ENCODE measurements at regions not wholly inside any gene's neighbourhood (a gene's known extent, or its start where the extent isn't known, plus 50 kb on each side); places are given as distances from the start of the nearest gene placed in this dataset.

DNA sequence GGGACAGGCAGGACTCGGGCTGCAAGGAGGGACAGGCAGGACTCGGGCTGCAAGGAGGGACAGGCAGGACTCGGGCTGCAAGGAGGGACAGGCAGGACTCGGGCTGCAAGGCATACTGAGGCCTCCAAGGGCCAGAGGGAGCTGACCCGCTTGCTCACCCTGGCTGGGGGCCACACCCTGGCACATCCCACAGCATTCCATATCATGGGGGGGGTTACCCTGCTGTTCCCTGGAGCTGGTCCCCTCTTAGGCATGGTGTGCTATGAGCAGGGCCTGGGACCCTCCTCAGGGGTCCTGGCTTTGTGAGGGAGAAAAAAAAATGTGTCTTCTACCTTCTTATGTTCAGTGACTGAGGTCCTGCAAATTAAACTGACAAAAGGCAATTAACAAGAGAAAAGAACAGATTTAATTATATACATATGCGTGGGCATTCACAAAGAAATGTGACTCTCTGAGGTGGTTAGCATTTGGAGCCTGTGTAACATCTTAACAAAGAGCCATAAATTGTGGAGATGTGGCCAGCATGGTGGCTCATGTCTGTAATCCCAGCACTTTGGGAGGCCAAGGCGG lies 97.6 kb upstream of the ALDH1A3 start:
- no peak overlapping the region for H3K4me3 ChIP-seq (ENCODE audit: low read length in 3 of 3)
- H3K27me3 ChIP-seq (ENCODE audit: control insufficient read depth in 3 of 3, insufficient read depth in 3 of 3, low read length in 3 of 3): peaks cover 0 to 10% (median 0%) of the 10 kb centered on the region in 3 donors
- H3K4me1 ChIP-seq (ENCODE audit: control insufficient read depth in 3 of 3, insufficient read depth in 3 of 3, low read length in 3 of 3): no peaks in the 10 kb centered on the region
- no peak overlapping the region for H3K9ac ChIP-seq (ENCODE audit: low read depth in 1 of 3, low read length in 3 of 3)
- H3K27ac ChIP-seq (ENCODE audit: low read depth, low read length): no peak overlapping the region
- H3K9me3 ChIP-seq (ENCODE audit: control insufficient read depth in 3 of 3, low read length in 3 of 3): no peaks in the 10 kb centered on the region
- no peaks in the 10 kb centered on the region for H3K36me3 ChIP-seq (ENCODE audit: control insufficient read depth in 3 of 3, insufficient read depth in 3 of 3, low read length in 3 of 3)

DNA sequence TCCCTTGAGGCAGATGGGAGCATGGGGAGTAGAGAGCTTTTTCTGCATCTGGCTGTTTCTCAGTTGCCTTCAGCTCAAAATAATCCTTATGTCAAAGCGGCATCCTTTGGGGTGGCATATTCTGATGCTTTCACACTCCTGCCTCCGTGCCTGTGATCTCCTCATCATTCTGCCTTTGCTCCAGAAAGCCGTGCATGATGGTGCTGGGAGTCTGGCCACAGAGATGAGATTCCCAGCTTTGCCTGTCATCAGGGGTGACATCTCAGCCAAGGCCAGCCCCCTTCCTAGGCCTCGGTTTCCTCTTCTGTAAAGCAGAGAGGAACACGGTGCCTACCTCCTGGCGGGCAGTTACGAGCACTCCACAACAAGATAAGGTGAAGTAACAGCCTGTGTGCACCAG lies 96.3 kb upstream of the ALDH1A3 start:
- Histone ChIP-seq H3K9me3 (ENCODE audit: control insufficient read depth in 3 of 3, low read length in 3 of 3) (no peaks in the 10 kb centered on the region), H3K4me1 (ENCODE audit: control insufficient read depth in 3 of 3, insufficient read depth in 3 of 3, low read length in 3 of 3) (no peaks in the 10 kb centered on the region), H3K27ac (ENCODE audit: low read depth, low read length) (no peak overlapping the region), H3K4me3 (ENCODE audit: low read length in 3 of 3) (no peak overlapping the region), H3K27me3 (ENCODE audit: control insufficient read depth in 3 of 3, insufficient read depth in 3 of 3, low read length in 3 of 3) (peaks cover 0 to 21% (median 0%) of the 10 kb centered on the region in 3 donors), H3K9ac (ENCODE audit: low read depth in 1 of 3, low read length in 3 of 3) (no peak overlapping the region), H3K36me3 (ENCODE audit: control insufficient read depth in 3 of 3, insufficient read depth in 3 of 3, low read length in 3 of 3) (no peaks in the 10 kb centered on the region)

DNA sequence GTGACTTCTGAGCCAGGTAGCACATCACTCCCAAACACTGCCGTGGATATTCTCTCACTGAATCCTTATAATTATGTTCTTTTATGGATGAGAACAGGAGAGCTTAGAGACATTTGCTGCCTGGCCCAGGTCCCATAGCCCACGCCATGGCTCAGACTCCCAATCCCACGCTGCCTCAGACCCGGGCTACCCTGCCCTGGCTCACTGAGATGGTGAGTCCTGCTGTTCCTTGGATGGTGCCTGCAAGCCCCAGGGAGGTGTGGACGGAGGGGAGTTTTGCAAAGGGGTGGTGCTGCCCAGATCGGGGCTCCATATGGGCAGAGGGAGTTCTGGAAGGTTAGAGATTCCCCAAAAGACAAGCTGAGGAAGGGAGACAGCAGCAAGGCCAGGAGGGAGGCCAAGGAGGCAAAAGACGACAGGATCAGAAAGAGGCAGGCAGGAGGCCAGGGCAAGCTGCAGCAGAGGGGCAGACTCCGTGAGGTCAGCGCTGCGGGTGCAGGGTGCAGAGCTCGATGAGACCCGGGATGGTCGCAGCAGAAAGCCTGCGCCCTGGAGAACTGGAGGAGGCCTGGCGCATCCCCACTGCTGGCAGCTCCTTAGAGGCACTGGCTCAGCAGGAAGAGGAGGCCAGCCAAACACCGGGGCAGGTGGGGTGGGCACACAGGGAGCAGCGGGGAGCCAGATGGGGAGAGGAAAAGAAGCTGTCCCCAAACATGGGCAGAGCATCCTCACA lies 95.7 kb upstream of the ALDH1A3 start:
- no peak overlapping the region for H3K27ac ChIP-seq (ENCODE audit: low read depth, low read length)
- no peaks in the 10 kb centered on the region for H3K9me3 ChIP-seq (ENCODE audit: control insufficient read depth in 3 of 3, low read length in 3 of 3)
- no peaks in the 10 kb centered on the region for H3K36me3 ChIP-seq (ENCODE audit: control insufficient read depth in 3 of 3, insufficient read depth in 3 of 3, low read length in 3 of 3)
- no peak overlapping the region for H3K4me3 ChIP-seq (ENCODE audit: low read length in 3 of 3)
- H3K27me3 ChIP-seq (ENCODE audit: control insufficient read depth in 3 of 3, insufficient read depth in 3 of 3, low read length in 3 of 3): peaks cover 0 to 22% (median 0%) of the 10 kb centered on the region in 3 donors
- no peak overlapping the region for H3K9ac ChIP-seq (ENCODE audit: low read depth in 1 of 3, low read length in 3 of 3)
- H3K4me1 ChIP-seq (ENCODE audit: control insufficient read depth in 3 of 3, insufficient read depth in 3 of 3, low read length in 3 of 3): no peaks in the 10 kb centered on the region

DNA sequence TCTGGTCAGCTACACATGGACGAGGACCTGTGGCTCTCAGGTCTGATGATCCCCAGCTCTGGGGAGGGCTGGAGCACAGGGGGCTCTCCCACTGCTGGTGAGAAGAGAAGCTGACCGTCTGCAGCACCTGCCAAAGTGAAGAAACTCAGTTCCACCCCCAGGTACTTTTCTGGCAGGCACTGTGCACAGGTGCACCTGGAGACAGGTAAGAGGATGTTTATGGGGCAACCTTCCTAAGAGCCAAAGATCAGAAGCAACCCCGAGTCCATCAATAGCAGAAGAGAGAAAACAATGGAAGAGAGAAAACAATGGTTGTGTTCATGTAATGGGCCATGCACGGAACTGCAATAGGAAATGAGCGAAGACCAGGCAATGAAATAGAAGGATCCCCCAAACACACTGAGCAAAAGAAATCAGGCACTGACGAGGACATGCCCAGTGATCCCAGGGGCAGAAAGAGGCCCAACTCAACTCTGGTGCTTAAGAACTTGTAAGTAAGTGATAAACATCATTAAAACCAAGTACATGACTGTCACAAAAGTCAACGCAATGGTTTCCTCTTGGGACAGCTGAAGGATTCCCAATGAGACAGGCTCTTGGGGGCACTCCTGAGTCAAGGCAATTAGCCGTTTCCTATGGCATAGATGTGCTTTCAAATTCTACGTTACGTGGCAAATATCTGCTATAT lies 95.0 kb upstream of the ALDH1A3 start:
- Histone ChIP-seq H3K4me1 (ENCODE audit: control insufficient read depth in 3 of 3, insufficient read depth in 3 of 3, low read length in 3 of 3) (no peaks in the 10 kb centered on the region), H3K4me3 (ENCODE audit: low read length in 3 of 3) (no peak overlapping the region), H3K9me3 (ENCODE audit: control insufficient read depth in 3 of 3, low read length in 3 of 3) (no peaks in the 10 kb centered on the region), H3K9ac (ENCODE audit: low read depth in 1 of 3, low read length in 3 of 3) (no peak overlapping the region), H3K27me3 (ENCODE audit: control insufficient read depth in 3 of 3, insufficient read depth in 3 of 3, low read length in 3 of 3) (peaks cover 0 to 22% (median 0%) of the 10 kb centered on the region in 3 donors), H3K27ac (ENCODE audit: low read depth, low read length) (no peak overlapping the region), H3K36me3 (ENCODE audit: control insufficient read depth in 3 of 3, insufficient read depth in 3 of 3, low read length in 3 of 3) (no peaks in the 10 kb centered on the region)

DNA sequence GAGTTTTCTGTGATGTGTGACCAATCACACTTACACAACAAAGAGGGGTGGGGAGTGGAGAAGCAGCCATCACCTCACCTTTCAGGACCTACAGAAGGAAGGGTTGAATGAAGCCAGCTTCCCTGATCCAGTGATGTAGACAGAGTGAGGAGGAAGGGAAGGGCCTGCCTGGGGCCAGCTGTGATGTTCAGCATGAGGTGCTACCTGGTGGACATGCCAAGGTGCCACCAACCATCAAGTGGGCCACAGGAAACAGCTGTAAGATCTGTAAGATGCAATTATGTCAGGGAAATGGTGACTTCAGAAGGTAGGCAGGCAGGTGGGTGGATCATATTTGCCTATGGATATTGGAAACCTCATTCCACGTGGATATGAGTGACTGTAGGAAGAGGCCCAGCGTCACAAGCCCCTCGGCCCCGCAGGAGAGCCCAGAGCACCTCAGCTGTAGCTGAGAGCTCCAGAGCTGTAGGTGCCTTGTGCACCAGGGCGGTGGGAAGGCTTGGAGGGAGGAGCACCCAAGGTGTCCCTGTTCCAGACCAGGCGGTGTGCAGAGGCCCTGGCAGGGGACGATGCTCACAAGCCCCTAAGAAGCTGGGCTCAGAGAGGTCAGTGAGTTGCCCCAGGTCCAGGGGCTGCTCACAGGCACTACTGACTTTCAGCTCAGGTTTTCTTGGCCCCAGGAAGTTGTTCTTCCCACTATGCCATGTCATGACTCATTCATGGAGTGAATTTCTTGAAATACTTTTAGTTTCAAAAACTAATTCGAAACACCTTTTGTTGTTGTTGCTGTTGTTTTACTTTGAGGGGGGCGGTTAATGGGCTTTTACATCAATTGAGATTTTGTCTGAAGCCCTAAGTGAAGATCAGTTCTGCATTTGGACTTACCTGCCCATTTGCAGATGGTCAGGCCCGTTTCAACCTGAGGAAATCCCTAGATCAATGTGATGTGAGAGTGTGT lies 94.2 kb upstream of the ALDH1A3 start:
- H3K9ac ChIP-seq (ENCODE audit: low read depth in 1 of 3, low read length in 3 of 3): no peak overlapping the region
- no peak overlapping the region for H3K4me3 ChIP-seq (ENCODE audit: low read length in 3 of 3)
- H3K9me3 ChIP-seq (ENCODE audit: control insufficient read depth in 3 of 3, low read length in 3 of 3): no peaks in the 10 kb centered on the region
- H3K27ac ChIP-seq (ENCODE audit: low read depth, low read length): no peak overlapping the region
- H3K36me3 ChIP-seq (ENCODE audit: control insufficient read depth in 3 of 3, insufficient read depth in 3 of 3, low read length in 3 of 3): no peaks in the 10 kb centered on the region
- H3K4me1 ChIP-seq (ENCODE audit: control insufficient read depth in 3 of 3, insufficient read depth in 3 of 3, low read length in 3 of 3): no peaks in the 10 kb centered on the region
- peaks cover 0 to 22% (median 0%) of the 10 kb centered on the region in 3 donors for H3K27me3 ChIP-seq (ENCODE audit: control insufficient read depth in 3 of 3, insufficient read depth in 3 of 3, low read length in 3 of 3)

DNA sequence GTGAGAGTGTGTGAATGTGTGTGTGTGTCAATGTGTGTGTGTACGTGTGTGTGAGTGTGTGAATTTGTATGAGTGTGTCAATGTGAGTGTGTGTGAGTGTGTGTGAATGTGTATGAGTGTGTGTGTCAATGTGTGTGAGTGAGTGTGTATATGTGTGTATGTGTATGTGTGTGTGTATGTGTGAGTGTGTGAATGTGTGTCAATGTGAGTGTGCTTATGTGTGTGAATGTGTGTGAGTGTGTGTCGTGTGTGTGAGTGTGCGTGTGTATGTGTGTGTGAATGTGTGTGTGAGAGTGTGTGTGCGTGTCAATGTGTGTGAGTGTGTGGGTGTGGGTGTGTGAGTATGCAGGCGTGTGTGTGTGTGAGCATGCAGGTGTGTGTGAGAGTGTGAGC lies 93.5 kb upstream of the ALDH1A3 start:
- H3K4me3 ChIP-seq (ENCODE audit: low read length in 3 of 3): no peak overlapping the region
- H3K27ac ChIP-seq (ENCODE audit: low read depth, low read length): no peak overlapping the region
- peaks cover 0 to 22% (median 0%) of the 10 kb centered on the region in 3 donors for H3K27me3 ChIP-seq (ENCODE audit: control insufficient read depth in 3 of 3, insufficient read depth in 3 of 3, low read length in 3 of 3)
- no peaks in the 10 kb centered on the region for H3K9me3 ChIP-seq (ENCODE audit: control insufficient read depth in 3 of 3, low read length in 3 of 3)
- H3K4me1 ChIP-seq (ENCODE audit: control insufficient read depth in 3 of 3, insufficient read depth in 3 of 3, low read length in 3 of 3): no peaks in the 10 kb centered on the region
- no peak overlapping the region for H3K9ac ChIP-seq (ENCODE audit: low read depth in 1 of 3, low read length in 3 of 3)
- H3K36me3 ChIP-seq (ENCODE audit: control insufficient read depth in 3 of 3, insufficient read depth in 3 of 3, low read length in 3 of 3): no peaks in the 10 kb centered on the region

DNA sequence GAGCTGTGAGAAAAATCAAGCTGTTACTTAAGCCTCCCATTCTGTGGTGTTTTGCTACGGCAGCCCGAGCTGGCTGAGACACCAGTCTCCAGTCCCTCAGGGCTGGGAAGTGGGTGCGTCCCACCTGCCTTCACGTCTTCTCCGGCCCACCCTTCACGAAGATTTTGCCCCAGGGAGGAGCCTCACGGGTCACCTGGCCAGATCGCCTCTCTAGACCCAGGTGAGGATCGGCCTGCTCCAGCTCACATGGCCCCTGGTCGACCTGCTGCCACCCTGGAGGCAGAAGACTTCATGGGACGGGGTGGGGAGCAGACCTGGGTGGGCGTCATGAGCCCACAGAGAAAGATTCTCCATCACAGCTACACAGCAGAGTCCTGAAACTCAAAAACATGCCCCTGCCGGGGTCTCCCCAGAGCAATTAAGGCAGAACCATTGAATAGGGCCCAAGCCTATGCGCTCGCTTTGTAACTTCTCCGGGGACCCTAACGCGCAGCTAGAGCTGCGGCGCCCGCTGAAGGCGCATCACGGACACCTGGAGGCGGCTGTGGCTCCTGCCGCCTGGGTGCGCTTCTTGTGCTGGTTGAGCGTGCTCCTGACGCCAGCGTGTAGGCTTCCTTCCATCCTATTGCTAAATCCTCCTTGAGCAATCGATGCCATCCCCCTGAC lies 92.6 kb upstream of the ALDH1A3 start:
- peaks cover 0 to 16% (median 0%) of the 10 kb centered on the region in 3 donors for H3K27me3 ChIP-seq (ENCODE audit: control insufficient read depth in 3 of 3, insufficient read depth in 3 of 3, low read length in 3 of 3)

DNA sequence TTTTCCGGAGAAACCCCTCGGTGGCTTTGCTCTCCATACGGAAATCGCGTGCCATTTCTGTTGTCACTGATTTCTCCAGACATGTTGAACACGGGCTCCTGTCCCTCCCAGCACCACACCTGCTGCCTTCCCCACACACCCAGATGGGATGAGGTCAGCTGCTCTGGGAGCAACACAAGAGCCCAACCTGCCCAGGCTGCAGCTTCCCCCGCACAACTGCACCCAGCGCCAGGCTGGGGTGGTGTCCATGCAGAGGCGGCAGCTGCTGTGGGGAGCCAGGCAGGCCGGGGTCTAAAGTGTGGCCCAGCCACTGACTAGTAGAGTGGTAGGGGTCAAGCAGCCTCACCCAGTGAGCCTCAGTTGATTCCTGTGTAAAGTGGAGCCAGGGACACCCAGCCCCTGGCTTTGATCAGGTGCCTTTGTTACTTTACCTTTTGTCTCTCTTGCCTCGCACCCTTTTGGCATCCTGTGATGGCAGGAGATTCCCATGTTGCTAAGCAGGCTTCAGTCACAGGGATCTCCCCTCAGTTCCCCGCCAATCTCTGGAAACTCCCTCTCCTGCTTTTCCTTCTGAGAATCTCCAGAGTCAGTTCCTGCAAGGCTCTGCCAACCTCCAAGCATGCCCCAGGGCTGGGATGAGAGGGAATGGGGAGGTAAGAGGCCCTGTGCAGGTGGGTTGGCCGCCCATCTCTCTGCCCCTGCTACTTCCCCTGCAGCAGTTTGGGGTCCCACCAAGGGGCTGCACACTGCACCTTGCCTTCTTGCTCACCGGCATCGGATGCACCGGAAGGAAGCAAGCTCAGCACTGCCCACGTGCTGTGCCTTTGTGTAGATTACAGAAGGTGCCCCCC lies 91.8 kb upstream of the ALDH1A3 start:
- H3K4me3 ChIP-seq (ENCODE audit: low read length in 3 of 3): no peak overlapping the region
- H3K27ac ChIP-seq (ENCODE audit: low read depth, low read length): no peak overlapping the region
- no peaks in the 10 kb centered on the region for H3K4me1 ChIP-seq (ENCODE audit: control insufficient read depth in 3 of 3, insufficient read depth in 3 of 3, low read length in 3 of 3)
- H3K9ac ChIP-seq (ENCODE audit: low read depth in 1 of 3, low read length in 3 of 3): no peak overlapping the region
- no peaks in the 10 kb centered on the region for H3K9me3 ChIP-seq (ENCODE audit: control insufficient read depth in 3 of 3, low read length in 3 of 3)
- H3K36me3 ChIP-seq (ENCODE audit: control insufficient read depth in 3 of 3, insufficient read depth in 3 of 3, low read length in 3 of 3): no peaks in the 10 kb centered on the region
- H3K27me3 ChIP-seq (ENCODE audit: control insufficient read depth in 3 of 3, insufficient read depth in 3 of 3, low read length in 3 of 3): peaks cover 0 to 15% (median 0%) of the 10 kb centered on the region in 3 donors

More for the DNA sequence above, 92.6 kb upstream of the ALDH1A3 start:
- H3K27ac ChIP-seq (ENCODE audit: low read depth, low read length): no peak overlapping the region
- no peak overlapping the region for H3K4me3 ChIP-seq (ENCODE audit: low read length in 3 of 3)
- H3K36me3 ChIP-seq (ENCODE audit: control insufficient read depth in 3 of 3, insufficient read depth in 3 of 3, low read length in 3 of 3): no peaks in the 10 kb centered on the region
- H3K9me3 ChIP-seq (ENCODE audit: control insufficient read depth in 3 of 3, low read length in 3 of 3): no peaks in the 10 kb centered on the region
- H3K9ac ChIP-seq (ENCODE audit: low read depth in 1 of 3, low read length in 3 of 3): no peak overlapping the region
- no peaks in the 10 kb centered on the region for H3K4me1 ChIP-seq (ENCODE audit: control insufficient read depth in 3 of 3, insufficient read depth in 3 of 3, low read length in 3 of 3)
